ENCODE measurements at regions not wholly inside any gene's neighbourhood (a gene's known extent, or its start where the extent isn't known, plus 50 kb on each side); places are given as distances from the start of the nearest gene placed in this dataset.
"Not testable (repeated sequence)": the region's sequence is repeated elsewhere in the genome, so short reads cannot be mapped to it uniquely, and the experiment has no call there.

- no peak for DNase-seq (ENCODE audit: low spot score)
Measured at GRCh38 chr9:31243386-31243785, 1141.1 kb upstream of the ACO1 start.

GRCh38 chr9:31248156-31248555 lies 1136.3 kb upstream of the ACO1 start:
- no peak for DNase-seq (ENCODE audit: low spot score)

GRCh38 chr9:31251386-31251785 lies 1133.1 kb upstream of the ACO1 start:
- no peak for DNase-seq (ENCODE audit: low spot score)

GRCh38 chr9:31253800-31254762 lies 1130.4 kb upstream of the ACO1 start:
- DNase-seq (ENCODE audit: low spot score), result no peak

- no peak for DNase-seq (ENCODE audit: low spot score)
Measured at GRCh38 chr9:31255211-31255610, 1129.2 kb upstream of the ACO1 start.

- no peak for DNase-seq (ENCODE audit: low spot score)
Measured at GRCh38 chr9:31259824-31260223, 1124.6 kb upstream of the ACO1 start.

- DNase-seq (ENCODE audit: low spot score), result no peak
Measured at GRCh38 chr9:31272456-31273295, 1111.8 kb upstream of the ACO1 start.

GRCh38 chr9:31275419-31275818 lies 1109.0 kb upstream of the ACO1 start:
- DNase-seq (ENCODE audit: low spot score), result no peak

- no peak for DNase-seq (ENCODE audit: low spot score)
Measured at GRCh38 chr9:31290731-31291130, 1093.7 kb upstream of the ACO1 start.

GRCh38 chr9:31302620-31303418 lies 1081.6 kb upstream of the ACO1 start:
- no peak for DNase-seq (ENCODE audit: low spot score)

- DNase-seq (ENCODE audit: low spot score), result peak; percentile 84
Measured at GRCh38 chr9:31304576-31304975, 1079.9 kb upstream of the ACO1 start.

- no peak for DNase-seq (ENCODE audit: low spot score)
Measured at GRCh38 chr9:31314241-31314640, 1070.2 kb upstream of the ACO1 start.

- DNase-seq (ENCODE audit: low spot score), result no peak
Measured at GRCh38 chr9:31320494-31320893, 1063.9 kb upstream of the ACO1 start.

- DNase-seq (ENCODE audit: low spot score), result no peak
Measured at GRCh38 chr9:31321256-31321655, 1063.2 kb upstream of the ACO1 start.

GRCh38 chr9:31321686-31322085 lies 1062.8 kb upstream of the ACO1 start:
- no peak for DNase-seq (ENCODE audit: low spot score)

GRCh38 chr9:31323726-31324444 lies 1060.6 kb upstream of the ACO1 start:
- no peak for DNase-seq (ENCODE audit: low spot score)

GRCh38 chr9:31325778-31326177 lies 1058.7 kb upstream of the ACO1 start:
- no peak for DNase-seq (ENCODE audit: low spot score)

- not testable (repeated sequence) for DNase-seq (ENCODE audit: low spot score)
Measured at GRCh38 chr9:31326883-31327282, 1057.6 kb upstream of the ACO1 start.

- DNase-seq (ENCODE audit: low spot score), result no peak
Measured at GRCh38 chr9:31334837-31335528, 1049.5 kb upstream of the ACO1 start.

- no peak for DNase-seq (ENCODE audit: low spot score)
Measured at GRCh38 chr9:31335529-31336234, 1048.8 kb upstream of the ACO1 start.

All from kidney capillary endothelial cell (primary cell).